NCI-H82 treated with DMSO at 0.1 percent for 48 hours (cell line): ENCODE measurements at regions not wholly inside any gene's neighbourhood (a gene's known extent, or its start where the extent isn't known, plus 50 kb on each side); places are given as distances from the start of the nearest gene placed in this dataset.
A peak's percentile ranks its signal among the peaks of the same experiment; 100 is the strongest.

Source experiments
- DNase-seq: peaks from one replicate; lab custom pipeline; 2025; ENCODE audit not compliant: unreplicated experiment; lab: John Stamatoyannopoulos, UW

GRCh38 chr4:41388080-41388479, 131.4 kb downstream of the UCHL1 start:
- no peak for DNase-seq

DNA sequence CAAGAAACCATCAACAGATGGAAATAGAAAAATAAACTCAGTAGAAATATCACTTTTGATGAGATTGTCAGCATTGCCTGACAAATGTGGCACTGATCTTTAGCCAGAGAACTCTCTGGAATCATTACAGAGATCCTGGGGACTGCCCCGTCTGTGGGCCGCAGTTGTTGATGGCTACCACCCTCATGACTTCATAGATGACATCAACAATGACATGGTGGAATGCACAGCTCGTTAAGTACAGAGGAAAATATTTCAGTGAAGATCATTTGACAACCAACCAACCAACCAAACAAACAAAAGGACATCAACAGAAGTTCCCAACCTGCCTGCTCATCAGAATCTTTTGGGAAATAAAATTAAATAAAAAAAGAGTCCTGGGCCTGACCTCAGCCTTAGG, 132.6 kb downstream of the UCHL1 start:
- DNase-seq = no peak

DNA sequence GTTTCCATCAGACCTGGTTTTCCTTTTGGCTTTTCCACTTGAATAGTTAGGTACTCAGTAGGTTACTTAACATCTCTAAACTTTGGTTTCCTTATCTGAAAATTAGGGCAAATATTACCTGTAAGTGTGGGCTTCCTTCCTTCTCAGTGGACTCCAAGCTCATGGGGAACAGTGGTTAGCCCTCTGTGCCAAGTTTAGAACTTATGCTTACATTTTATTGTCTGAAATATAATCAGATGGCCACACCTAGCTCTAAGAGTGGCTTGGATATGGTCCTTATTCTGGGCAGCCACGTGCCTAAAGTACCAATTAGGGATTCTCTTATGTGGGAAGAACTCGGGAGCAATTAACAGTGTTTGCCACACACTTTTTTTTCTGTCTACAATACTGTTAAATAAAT, 133.9 kb downstream of the UCHL1 start:
- DNase-seq = no peak

DNA sequence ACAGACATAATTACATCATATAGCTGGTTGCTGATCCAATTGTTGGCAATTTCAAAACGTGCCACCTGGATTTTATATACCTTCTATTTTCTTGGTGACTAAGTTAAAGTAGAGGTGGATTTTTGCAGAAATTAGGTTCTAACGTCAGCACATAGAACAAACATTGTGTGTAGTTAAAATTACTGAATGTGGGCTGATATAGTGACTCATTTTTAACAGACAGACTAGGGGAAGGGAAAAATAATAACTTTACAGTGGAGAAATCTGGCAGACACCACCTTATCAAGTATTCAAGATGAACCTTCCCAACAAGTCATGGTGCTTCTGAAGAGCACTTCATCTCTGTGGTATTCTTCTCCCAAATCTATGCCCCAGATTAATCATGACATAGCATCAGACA, 134.5 kb downstream of the UCHL1 start:
- DNase-seq = no peak

DNA sequence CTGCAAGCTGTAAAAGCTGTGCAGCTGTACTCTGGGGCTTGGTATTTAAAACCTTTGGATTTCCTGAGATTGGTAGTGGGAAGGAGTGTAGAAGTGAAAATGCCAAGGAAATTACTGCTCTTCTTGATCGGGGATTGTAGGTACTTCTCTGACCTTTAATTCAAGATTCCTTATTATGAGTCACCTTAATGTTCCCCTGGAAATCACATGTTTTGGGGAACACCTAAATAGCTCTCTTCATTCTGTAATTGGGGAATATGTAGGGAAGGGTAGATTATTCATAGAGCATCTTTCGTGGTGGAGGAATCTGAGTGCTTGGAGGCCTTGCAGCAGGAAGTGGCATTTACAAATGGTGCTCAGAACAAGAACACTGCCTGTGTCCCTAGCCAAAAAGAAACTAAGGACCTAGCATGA, 137.8 kb downstream of the UCHL1 start:
- no peak for DNase-seq

- DNase-seq = no peak
Measured at GRCh38 chr4:41396214-41396613, 139.5 kb downstream of the UCHL1 start.

- DNase-seq = no peak
Measured at GRCh38 chr4:41396869-41397268, 140.1 kb downstream of the UCHL1 start.

GRCh38 chr4:41399231-41399630, 138.7 kb upstream of the LIMCH1 start:
- DNase-seq = no peak

DNA sequence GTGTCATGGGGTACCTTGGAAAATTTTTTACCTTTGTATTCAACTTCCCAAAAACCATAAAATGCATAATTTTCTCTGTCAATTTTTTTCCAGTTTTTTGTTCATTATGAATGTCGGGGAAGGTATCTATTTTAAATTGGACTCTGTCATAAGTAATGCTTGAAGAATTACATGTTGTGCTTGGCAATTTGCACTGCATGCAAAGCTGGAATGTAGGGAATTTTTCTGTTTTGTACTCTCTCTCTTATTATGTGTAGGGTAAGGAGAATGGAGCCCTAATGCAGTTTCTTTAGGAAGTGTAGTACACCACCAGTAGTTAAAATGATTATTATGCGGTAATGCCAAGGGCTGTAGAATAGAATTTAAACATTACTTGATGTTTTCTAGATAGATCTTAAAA, 137.7 kb upstream of the LIMCH1 start:
- DNase-seq = no peak

- DNase-seq = no peak
Measured at GRCh38 chr4:41405464-41406112, 132.4 kb upstream of the LIMCH1 start.

DNA sequence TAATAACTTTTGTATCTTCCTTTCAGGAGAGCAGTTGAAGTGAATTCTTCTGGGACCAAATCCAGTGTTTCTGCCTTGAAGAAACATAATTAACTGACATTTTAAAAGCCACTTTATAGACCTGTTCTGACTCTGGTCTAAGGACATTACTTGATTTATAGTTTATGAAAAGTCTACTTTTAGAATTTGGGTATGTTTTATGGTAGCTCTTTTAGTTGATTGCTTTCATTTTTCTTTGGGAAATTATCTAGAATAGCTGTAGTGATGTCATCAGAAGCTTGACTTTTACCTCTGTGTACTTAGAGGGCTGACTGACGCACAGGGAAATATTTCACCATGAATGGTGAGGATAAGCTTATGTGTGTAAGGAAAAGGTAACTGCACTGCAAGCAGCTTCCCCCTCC, 131.8 kb upstream of the LIMCH1 start:
- DNase-seq = no peak

DNA sequence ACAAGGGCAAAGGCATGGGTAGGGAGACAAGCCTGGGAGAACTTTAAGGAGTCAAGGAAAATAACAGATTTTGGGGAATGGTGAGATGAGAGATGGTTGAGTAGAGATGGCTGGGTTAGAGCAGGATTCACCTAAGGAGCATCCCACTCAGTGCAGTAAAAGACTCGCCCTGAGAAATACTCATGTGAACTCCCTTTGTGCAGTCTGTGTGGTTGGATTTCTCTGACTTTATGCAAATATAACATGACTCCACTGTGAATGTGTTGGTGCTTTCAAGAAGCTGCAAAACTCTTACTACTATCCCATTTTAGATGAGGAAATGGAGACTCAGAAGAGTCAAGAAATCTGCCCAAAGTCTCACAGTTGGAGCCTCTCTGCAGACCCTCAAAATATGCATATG, 129.8 kb upstream of the LIMCH1 start:
- no peak for DNase-seq

- no peak for DNase-seq
Measured at GRCh38 chr4:41408859-41409593, 128.9 kb upstream of the LIMCH1 start.

GRCh38 chr4:41409594-41409895, 128.4 kb upstream of the LIMCH1 start:
- no peak for DNase-seq

DNA sequence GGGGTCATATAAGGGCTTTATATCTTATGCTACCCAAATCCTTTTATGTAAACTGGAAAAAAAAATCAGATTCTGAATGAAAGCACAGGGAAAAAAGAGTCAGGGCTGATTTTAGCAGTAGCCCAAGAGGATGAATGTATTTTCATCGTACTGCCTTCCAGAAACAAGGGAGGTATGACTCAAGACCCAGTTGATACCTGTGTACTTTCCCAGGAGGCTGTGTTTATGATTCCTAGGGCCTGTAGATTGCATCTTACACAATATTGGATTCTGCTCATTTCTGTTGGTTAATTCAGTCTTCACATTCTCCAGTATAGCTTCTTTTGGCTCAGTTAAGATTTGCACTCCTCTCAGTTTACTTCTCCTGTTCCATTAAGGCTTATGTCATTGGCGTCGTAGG, 127.9 kb upstream of the LIMCH1 start:
- DNase-seq = no peak

- peak; percentile 82 for DNase-seq
Measured at GRCh38 chr4:41413670-41414411, 124.1 kb upstream of the LIMCH1 start.

- DNase-seq = no peak
Measured at GRCh38 chr4:41414412-41414779, 123.6 kb upstream of the LIMCH1 start.

DNA sequence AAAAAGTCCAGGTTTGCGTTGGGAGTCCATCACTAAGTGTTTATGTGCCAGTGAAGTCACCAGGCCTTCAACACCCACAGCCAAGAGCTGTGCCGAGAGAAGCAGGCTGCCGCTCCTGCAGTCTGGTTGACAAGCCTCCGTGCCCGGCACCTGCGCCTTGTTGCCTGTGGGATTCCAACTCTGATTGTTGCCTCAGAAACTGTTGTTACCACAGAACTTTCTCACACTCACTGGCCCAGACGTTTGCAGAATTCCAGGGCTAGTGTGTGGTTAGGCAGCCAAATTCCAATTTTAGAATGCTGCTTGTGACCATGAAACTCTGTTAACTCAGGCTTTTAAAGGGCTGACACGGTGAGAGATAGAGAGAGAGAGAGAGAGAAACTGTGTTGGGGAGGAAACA, 119.5 kb upstream of the LIMCH1 start:
- no peak for DNase-seq

GRCh38 chr4:41420541-41420940, 117.4 kb upstream of the LIMCH1 start:
- DNase-seq = no peak

DNA sequence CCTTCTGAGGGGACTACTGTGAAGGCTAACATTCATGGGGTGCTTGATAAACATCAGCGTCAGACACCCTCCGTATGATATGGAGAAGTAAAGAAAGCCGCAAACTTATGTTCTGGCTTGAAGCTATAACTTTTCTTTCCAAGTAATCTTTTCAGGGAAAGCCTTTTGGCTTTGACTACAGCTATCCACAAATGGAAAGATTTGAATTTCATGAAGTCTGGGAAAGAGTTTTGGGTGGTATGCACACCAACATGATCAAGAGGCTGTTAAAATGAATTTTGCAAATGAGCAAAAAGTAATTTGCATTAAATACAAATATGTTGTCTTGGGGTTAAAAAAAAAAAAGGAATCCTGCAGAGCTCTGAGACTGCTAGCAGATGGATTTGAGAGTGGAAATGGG, 114.8 kb upstream of the LIMCH1 start:
- no peak for DNase-seq

DNA sequence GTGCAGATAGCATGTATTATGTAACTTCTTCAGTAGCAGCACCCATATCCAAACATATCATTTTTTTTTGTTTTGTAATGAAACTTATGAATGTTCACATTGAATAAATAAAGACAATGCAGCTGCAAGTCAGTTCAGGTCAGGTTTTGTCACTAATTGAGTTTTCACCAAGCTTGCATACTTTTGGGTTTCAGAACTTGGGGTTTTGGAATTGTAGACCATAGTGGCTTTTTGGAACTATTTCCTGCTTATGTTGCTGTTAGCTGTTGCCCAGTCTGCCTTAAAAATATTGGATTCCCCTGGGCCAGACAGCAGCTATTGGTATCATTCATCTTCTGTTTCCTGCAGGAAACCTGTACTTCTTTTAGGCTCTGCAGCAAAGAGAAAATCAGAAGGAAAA, 113.4 kb upstream of the LIMCH1 start:
- no peak for DNase-seq

DNA sequence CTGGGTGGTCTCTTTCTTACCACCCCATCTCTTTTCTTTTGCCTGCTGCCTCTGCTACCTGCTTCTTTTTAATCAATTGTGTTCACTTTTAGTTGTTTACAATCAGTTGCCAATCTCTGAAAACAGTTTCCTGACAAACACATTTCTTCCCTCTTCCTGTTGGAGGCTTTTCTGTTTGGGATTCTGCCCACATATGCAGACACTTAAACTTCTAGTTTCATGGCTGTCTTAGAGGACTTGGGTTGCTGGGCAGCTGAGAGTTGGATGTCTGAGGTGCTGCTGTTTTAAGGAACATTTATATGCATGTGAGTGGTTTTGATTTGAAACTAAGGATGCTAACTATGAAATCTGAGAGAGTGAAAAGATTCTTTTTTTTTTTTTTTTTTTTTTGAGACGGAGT, 112.3 kb upstream of the LIMCH1 start:
- DNase-seq = no peak
